ENCODE measurements at regions not wholly inside any gene's neighbourhood (a gene's known extent, or its start where the extent isn't known, plus 50 kb on each side); places are given as distances from the start of the nearest gene placed in this dataset. TPM values are rescaled to one million over a fixed set of nuclear protein-coding genes. Genes with fewer than 3 reads are reported as not detected.

- H3K4me2 ChIP-seq (ENCODE audit: low read length): no peak overlapping the region
- no peaks in the 10 kb centered on the region for H3K36me3 ChIP-seq (ENCODE audit: insufficient read depth, low read length)
- H3K79me2 ChIP-seq (ENCODE audit: insufficient read depth, low read depth, low read length): no peaks in the 10 kb centered on the region
- no peak overlapping the region for H2AFZ ChIP-seq (ENCODE audit: low read length)
- ChIA-PET POLR2A (interaction anchor here (0.5 kb wide), 1 partner anchor 525 kb away, joined by 4 read pairs; no protein-coding TSS in a partner anchor), CTCF (ENCODE audit: unreplicated experiment) (no interaction called here)
- no peaks in the 10 kb centered on the region for H4K20me1 ChIP-seq (ENCODE audit: insufficient read depth, low read length)
- H3K9me3 ChIP-seq (ENCODE audit: low read length): no peaks in the 10 kb centered on the region
- no peak overlapping the region for H3K4me3 ChIP-seq (ENCODE audit: low read depth, low read length, poor library complexity, severe bottlenecking)
- no peak for DNase-seq (ENCODE audit: low spot score)
- H3K9me2 ChIP-seq (ENCODE audit: insufficient read depth, low read length): no peaks in the 10 kb centered on the region; the same call in 1 of the 2 replicates
- TF ChIP-seq EZH2phosphoT487 (IDR thresholded peaks at IDR 0.05; ENCODE audit: borderline replicate concordance, low read depth, low read length): no peak
- TF ChIP-seq, protein P1, sequence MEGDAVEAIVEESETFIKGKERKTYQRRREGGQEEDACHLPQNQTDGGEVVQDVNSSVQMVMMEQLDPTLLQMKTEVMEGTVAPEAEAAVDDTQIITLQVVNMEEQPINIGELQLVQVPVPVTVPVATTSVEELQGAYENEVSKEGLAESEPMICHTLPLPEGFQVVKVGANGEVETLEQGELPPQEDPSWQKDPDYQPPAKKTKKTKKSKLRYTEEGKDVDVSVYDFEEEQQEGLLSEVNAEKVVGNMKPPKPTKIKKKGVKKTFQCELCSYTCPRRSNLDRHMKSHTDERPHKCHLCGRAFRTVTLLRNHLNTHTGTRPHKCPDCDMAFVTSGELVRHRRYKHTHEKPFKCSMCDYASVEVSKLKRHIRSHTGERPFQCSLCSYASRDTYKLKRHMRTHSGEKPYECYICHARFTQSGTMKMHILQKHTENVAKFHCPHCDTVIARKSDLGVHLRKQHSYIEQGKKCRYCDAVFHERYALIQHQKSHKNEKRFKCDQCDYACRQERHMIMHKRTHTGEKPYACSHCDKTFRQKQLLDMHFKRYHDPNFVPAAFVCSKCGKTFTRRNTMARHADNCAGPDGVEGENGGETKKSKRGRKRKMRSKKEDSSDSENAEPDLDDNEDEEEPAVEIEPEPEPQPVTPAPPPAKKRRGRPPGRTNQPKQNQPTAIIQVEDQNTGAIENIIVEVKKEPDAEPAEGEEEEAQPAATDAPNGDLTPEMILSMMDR (conservative IDR thresholded peaks at IDR 0.05; ENCODE audit: low read length): no peak
- no peaks in the 10 kb centered on the region for H3K4me1 ChIP-seq (ENCODE audit: insufficient read depth, low read length, poor library complexity, severe bottlenecking)
- no TSS peak for BruUV-seq (replicated peaks)
- no peak overlapping the region for H3K27ac ChIP-seq (ENCODE audit: low read depth, low read length, poor library complexity, severe bottlenecking)
- intact Hi-C loops (cut with micrococcal nuclease; ENCODE audit: unreplicated experiment): no loop called here
Measured at GRCh38 chr3:70386043-70386442, 73.6 kb upstream of the MDFIC2 start.

GRCh38 chr3:70383360-70383831 lies 71.0 kb upstream of the MDFIC2 start:
- DNase-seq (ENCODE audit: low spot score): no peak
- H3K4me3 ChIP-seq (ENCODE audit: low read depth, low read length, poor library complexity, severe bottlenecking): no peak overlapping the region
- H3K4me2 ChIP-seq (ENCODE audit: low read length): no peak overlapping the region
- H2AFZ ChIP-seq (ENCODE audit: low read length): no peak overlapping the region
- H3K9me3 ChIP-seq (ENCODE audit: low read length): no peaks in the 10 kb centered on the region
- ChIA-PET CTCF (ENCODE audit: unreplicated experiment) (no interaction called here), POLR2A (no interaction called here)
- H4K20me1 ChIP-seq (ENCODE audit: insufficient read depth, low read length): no peaks in the 10 kb centered on the region
- no peaks in the 10 kb centered on the region for H3K4me1 ChIP-seq (ENCODE audit: insufficient read depth, low read length, poor library complexity, severe bottlenecking)
- H3K27ac ChIP-seq (ENCODE audit: low read depth, low read length, poor library complexity, severe bottlenecking): no peak overlapping the region
- intact Hi-C loops (cut with micrococcal nuclease; ENCODE audit: unreplicated experiment): no loop called here
- no TSS peak for BruUV-seq (replicated peaks)
- no peak for TF ChIP-seq EZH2phosphoT487 (IDR thresholded peaks at IDR 0.05; ENCODE audit: borderline replicate concordance, low read depth, low read length)
- TF ChIP-seq, protein P1 (conservative IDR thresholded peaks at IDR 0.05; ENCODE audit: low read length): no peak
- H3K9me2 ChIP-seq (ENCODE audit: insufficient read depth, low read length): no peaks in the 10 kb centered on the region; the same call in 1 of the 2 replicates
- H3K36me3 ChIP-seq (ENCODE audit: insufficient read depth, low read length): no peaks in the 10 kb centered on the region
- H3K79me2 ChIP-seq (ENCODE audit: insufficient read depth, low read depth, low read length): no peaks in the 10 kb centered on the region

DNA sequence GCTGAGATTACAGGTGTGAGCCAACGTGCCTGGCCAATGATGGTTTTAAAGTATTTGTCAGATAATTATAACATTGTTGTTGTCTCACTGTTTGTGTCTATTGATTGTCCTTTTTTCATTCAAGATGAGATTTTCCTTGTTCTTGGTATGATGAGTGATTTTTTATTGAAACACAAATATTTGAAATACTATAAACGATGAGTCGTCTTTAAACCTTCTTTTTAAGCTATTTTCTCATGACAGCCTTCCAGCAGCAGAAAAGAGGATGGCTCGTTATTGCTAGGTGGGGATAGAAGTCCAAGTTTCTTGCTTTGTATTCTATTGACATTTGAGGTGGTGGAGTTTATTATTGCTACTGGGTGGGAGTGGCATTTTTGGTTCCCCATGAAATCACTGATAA lies 61.7 kb upstream of the MDFIC2 start:
- ChIA-PET CTCF (ENCODE audit: unreplicated experiment) (no interaction called here), POLR2A (no interaction called here)

More for the DNA sequence above, 61.7 kb upstream of the MDFIC2 start:
- no peaks in the 10 kb centered on the region for H4K20me1 ChIP-seq (ENCODE audit: insufficient read depth, low read length)
- DNase-seq (ENCODE audit: low spot score): no peak
- H3K79me2 ChIP-seq (ENCODE audit: insufficient read depth, low read depth, low read length): no peaks in the 10 kb centered on the region
- no TSS peak for BruUV-seq (replicated peaks)
- TF ChIP-seq, protein P1 (conservative IDR thresholded peaks at IDR 0.05; ENCODE audit: low read length): no peak
- no peak for TF ChIP-seq EZH2phosphoT487 (IDR thresholded peaks at IDR 0.05; ENCODE audit: borderline replicate concordance, low read depth, low read length)
- no peaks in the 10 kb centered on the region for H3K36me3 ChIP-seq (ENCODE audit: insufficient read depth, low read length)
- H2AFZ ChIP-seq (ENCODE audit: low read length): no peak overlapping the region
- no peak overlapping the region for H3K4me3 ChIP-seq (ENCODE audit: low read depth, low read length, poor library complexity, severe bottlenecking)
- intact Hi-C loops (cut with micrococcal nuclease; ENCODE audit: unreplicated experiment): no loop called here
- no peak overlapping the region for H3K27ac ChIP-seq (ENCODE audit: low read depth, low read length, poor library complexity, severe bottlenecking)
- H3K4me2 ChIP-seq (ENCODE audit: low read length): no peak overlapping the region
- H3K9me3 ChIP-seq (ENCODE audit: low read length): no peaks in the 10 kb centered on the region
- H3K4me1 ChIP-seq (ENCODE audit: insufficient read depth, low read length, poor library complexity, severe bottlenecking): no peaks in the 10 kb centered on the region
- no peaks in the 10 kb centered on the region for H3K9me2 ChIP-seq (ENCODE audit: insufficient read depth, low read length)

Small RNA genes in the stretch of these regions (small RNA-seq; reads per million reads assigned to genes)
- not detected for gene COX6CP6
- gene RNU6-281P: not detected

All from OCI-LY7 (cell line).